GM12878 (cell line): ENCODE measurements at regions not wholly inside any gene's neighbourhood (a gene's known extent, or its start where the extent isn't known, plus 50 kb on each side); places are given as distances from the start of the nearest gene placed in this dataset.

Experiments used
- ATAC-seq: fragments of 200-7000 bp; cut with Tn5 transposase; 3 replicates; pipeline ENCODE4 v1.9.1; 2020; ENCODE audit warnings: mild to moderate bottlenecking, moderate library complexity
- BruUV-seq: library from RNA; stranded (reverse); fragments of 400-500 nt; replicated peaks from 2 replicates; lab custom pipeline; 2021; lab: Mats Ljungman, UMichigan
- CTCF ChIA-PET: fragments of 300-600 bp; sonication (Branson Sonifier 250); formaldehyde crosslinking; extraction: SDS; loops from one replicate; lab custom pipeline; 2021; ENCODE audit warnings: inconsistent platforms; lab: Yijun Ruan, JAX
- POLR2A ChIA-PET: fragments of 350-600 bp; formaldehyde crosslinking; extraction: SDS; loops from one replicate; lab custom pipeline; 2021; ENCODE audit warnings: inconsistent platforms; lab: Charles Lee
- RAD21 ChIA-PET: fragments of 300-600 bp; sonication (Branson Sonifier 250); formaldehyde crosslinking; loops from one replicate; lab custom pipeline; 2023; ENCODE audit warnings: antibody characterized with exemption; ENCODE audit not compliant: unreplicated experiment; lab: Charles Lee
- SMC1A ChIA-PET: fragments of 300-600 bp; sonication (Branson Sonifier 250); formaldehyde crosslinking; loops from one replicate; lab custom pipeline; 2023; ENCODE audit not compliant: unreplicated experiment, uncharacterized antibody; lab: Charles Lee
- DNase-seq: peaks from one replicate; pipeline ENCODE4 v3.0.0-alpha.2; 2011; ENCODE audit warnings: low read depth, low spot score
- FAIRE-seq: peaks from 3 replicates; lab custom pipeline; 2011; peaks lifted over from hg19 to GRCh38; lab: Jason Lieb, UNC
- H2AFZ ChIP-seq: 2 replicates; pipeline ENCODE4 v1.6.0; 2011; ENCODE audit warnings: low read depth, low read length, control low read depth; ENCODE audit not compliant: control insufficient read depth
- H3K27ac ChIP-seq: 2 replicates; pipeline ENCODE4 v1.5.1; 2011; ENCODE audit warnings: control low read depth; ENCODE audit not compliant: control insufficient read depth, insufficient read depth
- H3K27me3 ChIP-seq, 2 experiments: replicated peaks in 1 of 2; 2 replicates each; pipeline versions ENCODE4 v1.6.0 to v1.6.1; 2011; ENCODE audit warnings: low read length in 1 of 2; ENCODE audit not compliant: control insufficient read depth in 2 of 2, insufficient read depth in 2 of 2
- H3K36me3 ChIP-seq, 2 experiments: 2 replicates each; pipeline ENCODE4 v1.5.1; 2011; ENCODE audit warnings: low read length in 1 of 2; ENCODE audit not compliant: control insufficient read depth in 2 of 2, insufficient read depth in 2 of 2
- H3K4me1 ChIP-seq: 2 replicates; pipeline ENCODE4 v1.6.1; 2011; ENCODE audit warnings: mild to moderate bottlenecking, low read length, moderate library complexity, mixed read lengths; ENCODE audit not compliant: control insufficient read depth, insufficient read depth
- H3K4me2 ChIP-seq: 2 replicates; pipeline ENCODE4 v1.6.0; 2011; ENCODE audit warnings: control low read depth; ENCODE audit not compliant: control insufficient read depth, insufficient read depth
- H3K4me3 ChIP-seq: fragments of 200-600 bp; sonication (generic); 2 replicates; pipeline ENCODE4 v1.5.1; 2016
- H3K79me2 ChIP-seq: 2 replicates; pipeline ENCODE4 v1.6.0; 2011; ENCODE audit warnings: low read length; ENCODE audit not compliant: control insufficient read depth, insufficient read depth
- H3K9ac ChIP-seq: 2 replicates; pipeline ENCODE4 v1.8.0; 2011; ENCODE audit warnings: low read length, control low read depth, mixed read lengths; ENCODE audit not compliant: control insufficient read depth, insufficient read depth
- H3K9me3 ChIP-seq: replicated peaks from 3 replicates; pipeline ENCODE4 v1.5.1; 2011; ENCODE audit warnings: mild to moderate bottlenecking, low read length; ENCODE audit not compliant: control insufficient read depth, insufficient read depth
- H4K20me1 ChIP-seq: 2 replicates; pipeline ENCODE4 v1.6.0; 2011; ENCODE audit not compliant: control insufficient read depth, insufficient read depth
- CEBPZ ChIP-seq: fragments of 150-350 bp; IDR thresholded peaks from 2 replicates; pipeline ENCODE4 v1.6.1; 2016; ENCODE audit warnings: low read depth, low read length
- GABPA ChIP-seq: IDR thresholded peaks from 2 replicates; pipeline ENCODE4 v1.6.1; 2014; ENCODE audit warnings: antibody characterized with exemption, low read depth, mild to moderate bottlenecking, inconsistent platforms
- JUNB ChIP-seq: IDR thresholded peaks from 2 replicates; pipeline ENCODE4 v1.6.1; 2016; ENCODE audit warnings: antibody characterized with exemption, mild to moderate bottlenecking
- MYB ChIP-seq: fragments of 150-350 bp; IDR thresholded peaks from 2 replicates; pipeline ENCODE4 v1.6.1; 2014; ENCODE audit warnings: mild to moderate bottlenecking, low read depth, low read length, borderline replicate concordance
- NFIC ChIP-seq: IDR thresholded peaks from 2 replicates; pipeline ENCODE4 v1.6.1; 2012; ENCODE audit warnings: low read depth, mild to moderate bottlenecking, inconsistent platforms, low read length, moderate library complexity
- NFYA ChIP-seq: IDR thresholded peaks from 2 replicates; pipeline ENCODE4 v1.6.1; 2011; ENCODE audit warnings: low read depth, mild to moderate bottlenecking, low read length, improper control_type of control experiment, borderline replicate concordance
- PAX8 ChIP-seq: fragments of 450-650 bp; IDR thresholded peaks from 2 replicates; pipeline ENCODE4 v1.6.1; 2017; ENCODE audit warnings: mild to moderate bottlenecking, moderate library complexity
- SMAD5 ChIP-seq: IDR thresholded peaks from 2 replicates; pipeline ENCODE4 v1.6.1; 2016; ENCODE audit warnings: antibody characterized with exemption, low read depth
- ZSCAN29 ChIP-seq: fragments of 450-650 bp; IDR thresholded peaks from 2 replicates; pipeline ENCODE4 v1.6.1; 2017; ENCODE audit warnings: mild to moderate bottlenecking, moderate library complexity
- WGBS: methylation state at CpG from one replicate; pipeline ENCODE4 v1.1.6; 2016; ENCODE audit warnings: low lambda C conversion rate; ENCODE audit not compliant: insufficient replicate concordance, insufficient coverage; ENCODE audit errors: missing lambda C conversion rate; 5-methylcytosine and 5-hydroxymethylcytosine counted together
- in situ Hi-C: fragments of 300-500 bp; cut with MboI; formaldehyde crosslinking; loops from 9 replicates; pipeline ENCODE4 v1.14.3; 2018; ENCODE audit warnings: mixed read lengths
- intact Hi-C: fragments of 100-400 bp; cut with micrococcal nuclease; formaldehyde crosslinking; loops from one replicate; pipeline ENCODE4 v1.14.2; 2022; ENCODE audit not compliant: unreplicated experiment

- ChIA-PET POLR2A (no interaction called here), RAD21 (no interaction called here), SMC1A (no interaction called here), CTCF (interaction anchor here (0.6 kb wide), 1 partner anchor 1321 kb away, joined by 3 read pairs; no protein-coding TSS in a partner anchor)
- in situ Hi-C loops: no loop called here
- no peaks in the 10 kb centered on the region for H3K36me3 ChIP-seq
- H3K4me1 ChIP-seq: no peaks in the 10 kb centered on the region
- no peaks in the 10 kb centered on the region for H3K27me3 ChIP-seq
- no peak for ATAC-seq
- DNase-seq: no peak
- H3K4me2 ChIP-seq: no peak overlapping the region
- H3K79me2 ChIP-seq: no peaks in the 10 kb centered on the region
- WGBS: 26% methylated on average over 8 of the region's 8 CpGs
- TF ChIP-seq SMAD5 (no peak), JUNB (no peak), NFIC (no peak), MYB (no peak), NFYA (no peak), ZSCAN29 (no peak), GABPA (no peak), PAX8 (no peak), CEBPZ (no peak)
- H2AFZ ChIP-seq: no peak overlapping the region
- no peaks in the 10 kb centered on the region; the same call in 2 of the 3 replicates for H3K9me3 ChIP-seq
- no peak for FAIRE-seq
- H3K4me3 ChIP-seq: no peak overlapping the region
- BruUV-seq: no TSS peak
- H3K9ac ChIP-seq: no peak overlapping the region
- intact Hi-C loops: no loop called here
- H3K27ac ChIP-seq: no peak overlapping the region
- H4K20me1 ChIP-seq: no peaks in the 10 kb centered on the region
Measured at GRCh38 chr2:238754259-238754658, 93.6 kb upstream of the TWIST2 start.
